DND-41 (cell line): ENCODE measurements at regions not wholly inside any gene's neighbourhood (a gene's known extent, or its start where the extent isn't known, plus 50 kb on each side); places are given as distances from the start of the nearest gene placed in this dataset.

Source experiments
- ATAC-seq: fragments of 200-7000 bp; cut with Tn5 transposase; 3 replicates; pipeline ENCODE4 v1.9.1; 2021; ENCODE audit warnings: low read depth; ENCODE audit not compliant: insufficient read depth
- DNase-seq: peaks from one replicate; pipeline ENCODE4 v3.0.0-alpha.2; 2020
- H2AFZ ChIP-seq: 2 replicates; pipeline ENCODE4 v1.6.0; 2012; ENCODE audit warnings: low read depth, low read length
- H3K27ac ChIP-seq: 2 replicates; pipeline ENCODE4 v1.5.1; 2012; ENCODE audit warnings: low read length, inconsistent platforms
- H3K27me3 ChIP-seq: fragments of 200-600 bp; sonication (generic); 2 replicates; pipeline ENCODE4 v1.6.0; 2012; ENCODE audit warnings: low read length, mild to moderate bottlenecking, inconsistent platforms; ENCODE audit not compliant: insufficient read depth, poor library complexity
- H3K36me3 ChIP-seq: 2 replicates; pipeline ENCODE4 v1.5.1; 2012; ENCODE audit warnings: low read length, inconsistent platforms; ENCODE audit not compliant: insufficient read depth
- H3K4me1 ChIP-seq: 2 replicates; pipeline ENCODE4 v1.5.1; 2012; ENCODE audit warnings: mild to moderate bottlenecking, low read length; ENCODE audit not compliant: insufficient read depth
- H3K4me2 ChIP-seq: 2 replicates; pipeline ENCODE4 v1.6.0; 2012; ENCODE audit warnings: mild to moderate bottlenecking, moderate library complexity, low read length, inconsistent platforms; ENCODE audit not compliant: insufficient read depth
- H3K4me3 ChIP-seq, 2 experiments: fragments of 200-600 bp in 1 of 2; shearing (Covaris generic) in 1 of 2; 2 replicates each; pipeline ENCODE4 v1.5.1; 2012 to 2016; ENCODE audit warnings: inconsistent platforms in 2 of 2, low read length in 2 of 2, mild to moderate bottlenecking in 2 of 2, low read depth in 1 of 2, moderate library complexity in 1 of 2
- H3K79me2 ChIP-seq: 2 replicates; pipeline ENCODE4 v1.6.0; 2012; ENCODE audit warnings: low read length, inconsistent platforms; ENCODE audit not compliant: insufficient read depth
- H3K9ac ChIP-seq: 2 replicates; pipeline ENCODE4 v1.6.0; 2012; ENCODE audit warnings: low read depth, mild to moderate bottlenecking, inconsistent platforms, low read length, moderate library complexity
- H3K9me3 ChIP-seq: 2 replicates; pipeline ENCODE4 v1.5.1; 2012; ENCODE audit warnings: low read length, moderate library complexity, mild to moderate bottlenecking, inconsistent platforms; ENCODE audit not compliant: insufficient read depth, severe bottlenecking
- H4K20me1 ChIP-seq: 2 replicates; pipeline ENCODE4 v1.6.0; 2012; ENCODE audit warnings: low read length; ENCODE audit not compliant: insufficient read depth
- CTCF ChIP-seq: IDR thresholded peaks from 2 replicates; pipeline ENCODE4 v1.5.1; 2012; ENCODE audit warnings: borderline replicate concordance, low read length, moderate library complexity, mild to moderate bottlenecking; ENCODE audit not compliant: poor library complexity, severe bottlenecking; ENCODE audit errors: extremely low read depth
- EZH2 ChIP-seq: IDR thresholded peaks from 3 replicates; pipeline ENCODE4 v1.6.1; 2012; ENCODE audit warnings: borderline replicate concordance, low read depth, mild to moderate bottlenecking, moderate library complexity, low read length, inconsistent platforms; ENCODE audit not compliant: severe bottlenecking

GRCh38 chr3:124529826-124530571 lies 200.3 kb upstream of the UMPS start:
- DNase-seq (no peak), ATAC-seq (no peak)
- Histone ChIP-seq H3K27me3 (no peaks in the 10 kb centered on the region), H3K9me3 (no peaks in the 10 kb centered on the region), H2AFZ (no peak overlapping the region), H3K4me1 (no peaks in the 10 kb centered on the region), H3K36me3 (no peaks in the 10 kb centered on the region), H3K79me2 (no peaks in the 10 kb centered on the region), H4K20me1 (no peaks in the 10 kb centered on the region), H3K27ac (no peak overlapping the region), H3K9ac (no peak overlapping the region), H3K4me3 (no peak overlapping the region), H3K4me2 (no peak overlapping the region)
- TF ChIP-seq CTCF (no peak), EZH2 (no peak)

GRCh38 chr3:124530916-124531315 lies 199.3 kb upstream of the UMPS start:
- Histone ChIP-seq H3K79me2 (no peaks in the 10 kb centered on the region), H3K4me3 (no peak overlapping the region), H3K4me1 (no peaks in the 10 kb centered on the region), H3K9me3 (no peaks in the 10 kb centered on the region), H2AFZ (no peak overlapping the region), H4K20me1 (no peaks in the 10 kb centered on the region), H3K27me3 (no peaks in the 10 kb centered on the region), H3K36me3 (no peaks in the 10 kb centered on the region), H3K27ac (no peak overlapping the region), H3K4me2 (no peak overlapping the region), H3K9ac (no peak overlapping the region)
- TF ChIP-seq EZH2 = no peak
- no peak for TF ChIP-seq CTCF
- ATAC-seq (no peak), DNase-seq (no peak)

GRCh38 chr3:124532071-124532470 lies 198.2 kb upstream of the UMPS start:
- Histone ChIP-seq H3K27me3 (no peaks in the 10 kb centered on the region), H3K4me1 (no peaks in the 10 kb centered on the region), H3K27ac (no peak overlapping the region), H3K36me3 (no peaks in the 10 kb centered on the region), H3K79me2 (no peaks in the 10 kb centered on the region), H4K20me1 (no peaks in the 10 kb centered on the region), H3K9me3 (no peaks in the 10 kb centered on the region), H3K4me2 (no peak overlapping the region), H2AFZ (no peak overlapping the region), H3K9ac (no peak overlapping the region), H3K4me3 (no peak overlapping the region)
- TF ChIP-seq EZH2 = no peak
- TF ChIP-seq CTCF = no peak
- ATAC-seq (no peak), DNase-seq (no peak)
